COLO668 (cell line): ENCODE measurements at regions not wholly inside any gene's neighbourhood (a gene's known extent, or its start where the extent isn't known, plus 50 kb on each side); places are given as distances from the start of the nearest gene placed in this dataset.
"Not testable (repeated sequence)": the region's sequence is repeated elsewhere in the genome, so short reads cannot be mapped to it uniquely, and the experiment has no call there.

ENCODE experiments used
- DNase-seq: peaks from one replicate; lab custom pipeline; 2025; ENCODE audit not compliant: unreplicated experiment; lab: John Stamatoyannopoulos, UW

GRCh38 chr1:173300061-173301044, 93.2 kb upstream of the TNFSF4 start:
- DNase-seq = no peak

GRCh38 chr1:173301507-173301906, 94.4 kb upstream of the TNFSF4 start:
- no peak for DNase-seq

GRCh38 chr1:173302366-173302765, 95.2 kb upstream of the TNFSF4 start:
- no peak for DNase-seq

- DNase-seq = no peak
Observed at GRCh38 chr1:173302890-173303829, 96.0 kb upstream of the TNFSF4 start.

- no peak for DNase-seq
Observed at GRCh38 chr1:173303984-173304383, 96.9 kb upstream of the TNFSF4 start.

- no peak for DNase-seq
Observed at GRCh38 chr1:173304529-173305227, 97.5 kb upstream of the TNFSF4 start.

- no peak for DNase-seq
Observed at GRCh38 chr1:173307845-173308244, 100.7 kb upstream of the TNFSF4 start.

- DNase-seq = no peak
Observed at GRCh38 chr1:173314656-173315055, 107.5 kb upstream of the TNFSF4 start.

- DNase-seq = no peak
Observed at GRCh38 chr1:173315296-173315695, 108.2 kb upstream of the TNFSF4 start.

GRCh38 chr1:173318788-173319187, 111.7 kb upstream of the TNFSF4 start:
- no peak for DNase-seq

GRCh38 chr1:173324352-173324751, 117.2 kb upstream of the TNFSF4 start:
- not testable (repeated sequence) for DNase-seq

GRCh38 chr1:173327987-173328386, 120.9 kb upstream of the TNFSF4 start:
- not testable (repeated sequence) for DNase-seq

GRCh38 chr1:173328961-173329360, 121.8 kb upstream of the TNFSF4 start:
- no peak for DNase-seq

GRCh38 chr1:173329726-173330125, 122.6 kb upstream of the TNFSF4 start:
- DNase-seq = no peak

- no peak for DNase-seq
Observed at GRCh38 chr1:173330149-173330951, 123.2 kb upstream of the TNFSF4 start.

GRCh38 chr1:173330952-173331548, 123.9 kb upstream of the TNFSF4 start:
- not testable (repeated sequence) for DNase-seq

- DNase-seq = no peak
Observed at GRCh38 chr1:173332026-173332425, 124.9 kb upstream of the TNFSF4 start.

- DNase-seq = no peak
Observed at GRCh38 chr1:173333581-173333980, 126.5 kb upstream of the TNFSF4 start.

GRCh38 chr1:173337126-173337525, 130.0 kb upstream of the TNFSF4 start:
- DNase-seq = no peak

- DNase-seq = no peak
Observed at GRCh38 chr1:173341307-173341706, 134.2 kb upstream of the TNFSF4 start.
